Skeletal muscle tissue (tissue), 3 donors: ENCODE measurements at regions not wholly inside any gene's neighbourhood (a gene's known extent, or its start where the extent isn't known, plus 50 kb on each side); places are given as distances from the start of the nearest gene placed in this dataset.

Experiments used
- H3K27ac ChIP-seq: one replicate; pipeline ENCODE4 v1.7.0; 2013; ENCODE audit warnings: mild to moderate bottlenecking, low read depth, low read length, inconsistent platforms
- H3K27me3 ChIP-seq, 3 donors: one replicate each; pipeline ENCODE4 v1.7.0; 2013; ENCODE audit warnings: low read length in 3 of 3; ENCODE audit not compliant: control insufficient read depth in 3 of 3, insufficient read depth in 3 of 3
- H3K36me3 ChIP-seq, 3 donors: one replicate each; pipeline ENCODE4 v1.7.0; 2013; ENCODE audit warnings: low read length in 3 of 3; ENCODE audit not compliant: control insufficient read depth in 3 of 3, insufficient read depth in 3 of 3
- H3K4me1 ChIP-seq, 3 donors: one replicate each; pipeline ENCODE4 v1.7.0; 2013; ENCODE audit warnings: low read length in 3 of 3, mild to moderate bottlenecking in 3 of 3; ENCODE audit not compliant: control insufficient read depth in 3 of 3, insufficient read depth in 3 of 3
- H3K4me3 ChIP-seq, 3 donors: one replicate each; pipeline ENCODE4 v1.7.0; 2013; ENCODE audit warnings: low read length in 3 of 3
- H3K9ac ChIP-seq, 3 donors: one replicate each; pipeline ENCODE4 v1.7.0; 2013; ENCODE audit warnings: low read length in 3 of 3, mild to moderate bottlenecking in 3 of 3, moderate library complexity in 2 of 3, low read depth in 1 of 3
- H3K9me3 ChIP-seq, 3 donors: one replicate each; pipeline ENCODE4 v1.7.0; 2013; ENCODE audit warnings: low read length in 3 of 3; ENCODE audit not compliant: control insufficient read depth in 3 of 3
- donor health status: Osteomylitis.

DNA sequence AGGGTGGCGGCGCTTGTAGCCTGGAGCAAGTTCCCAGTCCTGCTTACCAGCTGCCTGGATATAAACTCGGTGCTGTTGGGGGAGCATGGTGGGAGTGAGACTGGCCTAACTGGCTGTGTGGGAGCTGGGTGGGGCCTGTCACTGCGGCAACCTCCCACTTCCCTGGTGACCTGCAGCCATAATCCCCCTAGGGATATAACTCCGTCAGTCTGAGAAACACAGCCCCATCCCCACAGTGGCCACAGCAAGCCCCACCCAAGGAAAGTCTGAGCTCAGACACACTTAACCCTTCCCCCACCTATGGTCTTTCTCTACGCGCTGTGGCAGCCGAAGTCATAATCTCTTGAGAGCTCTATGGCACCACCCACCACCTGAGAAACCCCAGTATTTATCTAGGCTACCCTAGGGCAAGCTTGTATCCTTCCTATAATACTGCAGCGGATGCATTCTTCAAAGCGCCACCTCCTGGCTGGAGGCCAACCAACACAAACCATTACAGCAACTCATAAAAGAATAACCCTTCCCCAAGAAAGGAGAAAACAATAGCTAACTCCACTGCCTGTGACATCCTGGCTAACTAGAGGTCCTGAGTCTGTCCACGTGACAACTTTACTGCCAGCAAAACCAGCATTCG is 57.4 kb downstream of the ZNF648 start:
- Histone ChIP-seq H3K9me3 (peaks cover 0 to 2% (median 0%) of the 10 kb centered on the region in 3 donors), H3K9ac (no peak overlapping the region), H3K27me3 (peaks cover 0 to 7% (median 3%) of the 10 kb centered on the region in 3 donors), H3K4me3 (no peak overlapping the region), H3K27ac (peak overlapping the region; percentile 44), H3K36me3 (no peaks in the 10 kb centered on the region), H3K4me1 (peaks cover 0 to 6% (median 0%) of the 10 kb centered on the region in 3 donors)

DNA sequence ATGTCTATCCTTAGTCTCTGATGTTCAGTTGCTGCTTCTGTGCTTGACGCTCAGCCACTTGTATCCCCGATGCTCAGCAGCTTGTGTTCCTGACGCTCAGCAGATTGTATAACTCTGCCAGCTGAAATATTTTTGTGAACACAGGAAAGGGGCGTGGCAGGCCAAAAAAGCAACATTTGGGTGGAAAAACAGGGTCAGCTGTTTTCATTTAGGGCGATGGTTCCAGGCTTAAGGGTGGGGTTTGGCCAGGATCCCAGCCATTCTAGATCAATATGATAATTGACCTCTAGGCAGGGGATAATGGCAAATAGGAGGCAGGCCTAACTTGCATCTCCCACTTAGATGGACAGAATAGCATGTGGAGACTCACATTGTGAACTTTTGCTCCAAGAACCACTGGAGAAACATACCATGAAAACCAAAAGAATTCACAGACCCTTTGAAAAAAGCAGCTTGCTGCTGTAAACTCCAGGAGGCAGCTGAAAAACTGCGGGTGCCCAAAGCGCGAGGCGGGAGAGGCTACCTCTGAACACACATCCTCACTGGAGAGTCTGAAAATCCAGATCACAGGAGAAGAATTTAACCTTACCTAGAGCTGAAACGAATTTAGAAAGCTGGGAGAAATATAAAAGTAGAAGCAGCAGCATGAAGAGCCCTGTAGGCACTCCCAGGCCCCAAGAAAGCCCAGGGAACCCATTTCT is 58.3 kb downstream of the ZNF648 start:
- Histone ChIP-seq H3K27me3 (peaks cover 0 to 7% (median 3%) of the 10 kb centered on the region in 3 donors), H3K27ac (no peak overlapping the region), H3K36me3 (no peaks in the 10 kb centered on the region), H3K4me1 (peaks cover 0 to 6% (median 0%) of the 10 kb centered on the region in 3 donors), H3K9me3 (peaks cover 0 to 2% (median 0%) of the 10 kb centered on the region in 3 donors), H3K9ac (peak overlapping the region in 1 of 3 donors; percentile 16), H3K4me3 (no peak overlapping the region)

DNA sequence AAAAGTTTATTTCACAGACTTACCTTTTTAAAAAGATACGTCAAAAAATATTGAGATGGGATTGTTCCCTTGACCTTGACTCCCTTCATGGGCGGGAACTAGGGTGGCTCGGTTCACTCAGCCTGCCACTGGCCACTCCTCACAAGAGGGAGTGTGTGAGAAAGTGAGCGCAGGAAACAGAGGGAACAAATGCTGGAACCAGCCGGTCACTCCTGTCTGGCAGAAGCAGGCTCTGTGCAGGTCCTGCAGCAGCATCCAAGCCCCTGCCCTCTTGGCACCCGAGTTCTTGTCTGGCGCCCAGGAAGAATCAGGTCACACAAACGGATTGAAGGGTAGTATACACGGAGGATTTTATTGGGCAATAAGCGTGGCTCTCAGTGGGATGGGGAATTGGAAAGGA is 58.9 kb downstream of the ZNF648 start:
- Histone ChIP-seq H3K9me3 (peaks cover 0 to 2% (median 0%) of the 10 kb centered on the region in 3 donors), H3K4me1 (peaks cover 0 to 6% (median 0%) of the 10 kb centered on the region in 3 donors), H3K9ac (peak overlapping the region in 1 of 3 donors; percentile 16), H3K27ac (no peak overlapping the region), H3K36me3 (no peaks in the 10 kb centered on the region), H3K4me3 (no peak overlapping the region), H3K27me3 (peaks cover 0 to 7% (median 3%) of the 10 kb centered on the region in 3 donors)

DNA sequence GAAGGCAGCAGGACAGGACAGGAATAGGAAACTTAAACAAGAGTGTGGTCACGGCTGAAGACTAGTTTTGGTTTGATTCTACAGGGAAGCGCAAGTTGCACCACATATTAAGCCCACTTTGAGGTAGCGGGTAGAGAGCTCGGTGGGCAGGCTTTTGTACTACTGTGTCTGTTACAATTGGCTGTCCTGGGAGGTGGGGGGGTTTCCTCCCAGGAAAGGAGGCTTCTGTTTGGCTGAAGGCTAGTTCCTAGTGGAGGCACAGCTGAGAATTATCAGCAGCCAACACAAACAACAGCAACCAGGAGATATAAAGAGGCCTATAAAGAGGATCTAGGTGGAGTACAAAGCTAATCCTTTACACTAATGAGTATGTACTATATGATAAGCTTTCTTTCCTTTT is 62.7 kb downstream of the ZNF648 start:
- Histone ChIP-seq H3K4me1 (peaks cover 0 to 6% (median 0%) of the 10 kb centered on the region in 3 donors), H3K36me3 (no peaks in the 10 kb centered on the region), H3K9ac (no peak overlapping the region), H3K4me3 (no peak overlapping the region), H3K27ac (no peak overlapping the region), H3K27me3 (peaks cover 0 to 7% (median 3%) of the 10 kb centered on the region in 3 donors), H3K9me3 (peaks cover 0 to under 1% (median 0%) of the 10 kb centered on the region in 3 donors)

DNA sequence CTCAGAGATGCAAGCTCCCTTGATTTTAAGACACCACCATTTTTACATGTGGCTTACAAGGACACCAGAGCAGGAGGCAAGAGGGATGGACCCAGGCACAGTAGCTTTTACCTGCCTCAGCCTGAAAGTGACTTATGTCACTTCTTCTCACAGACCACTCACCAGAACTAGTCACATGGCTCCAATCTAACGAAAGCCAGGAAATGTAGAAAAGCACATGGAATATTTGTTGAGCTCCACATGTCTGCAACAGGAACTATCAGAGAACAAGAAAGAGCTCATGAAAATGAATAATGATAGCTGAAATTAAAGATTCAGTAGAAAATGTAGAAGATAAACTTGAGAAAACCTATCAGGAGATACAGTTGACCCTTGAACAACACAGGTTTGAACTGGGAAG is 69.4 kb downstream of the ZNF648 start:
- Histone ChIP-seq H3K27me3 (peaks cover 0 to under 1% (median 0%) of the 10 kb centered on the region in 3 donors), H3K9ac (no peak overlapping the region), H3K27ac (no peak overlapping the region), H3K4me3 (no peak overlapping the region), H3K36me3 (no peaks in the 10 kb centered on the region), H3K4me1 (no peaks in the 10 kb centered on the region), H3K9me3 (no peaks in the 10 kb centered on the region)

DNA sequence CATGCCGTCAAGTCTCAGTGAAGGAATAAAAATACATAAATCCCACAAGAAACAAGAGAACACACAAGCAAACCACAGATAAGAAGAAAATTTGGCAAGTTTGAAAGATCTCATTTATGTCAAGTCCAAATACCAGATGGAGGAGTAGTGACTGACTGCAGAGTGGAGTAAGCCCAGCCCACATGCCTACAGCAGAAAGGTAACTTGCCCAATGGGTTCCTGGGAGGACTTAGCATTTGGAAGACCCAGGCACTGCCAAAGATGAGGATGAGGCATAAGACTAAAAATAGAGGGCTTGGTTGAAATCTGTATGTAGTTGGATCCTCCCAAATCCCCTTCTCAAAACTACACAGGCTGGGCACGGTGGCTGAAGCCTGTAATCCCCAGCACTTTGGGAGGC is 70.8 kb downstream of the ZNF648 start:
- Histone ChIP-seq H3K9me3 (no peaks in the 10 kb centered on the region), H3K4me1 (no peaks in the 10 kb centered on the region), H3K36me3 (no peaks in the 10 kb centered on the region), H3K27ac (no peak overlapping the region), H3K27me3 (peaks cover 0 to 2% (median 0%) of the 10 kb centered on the region in 3 donors), H3K4me3 (no peak overlapping the region), H3K9ac (no peak overlapping the region)

DNA sequence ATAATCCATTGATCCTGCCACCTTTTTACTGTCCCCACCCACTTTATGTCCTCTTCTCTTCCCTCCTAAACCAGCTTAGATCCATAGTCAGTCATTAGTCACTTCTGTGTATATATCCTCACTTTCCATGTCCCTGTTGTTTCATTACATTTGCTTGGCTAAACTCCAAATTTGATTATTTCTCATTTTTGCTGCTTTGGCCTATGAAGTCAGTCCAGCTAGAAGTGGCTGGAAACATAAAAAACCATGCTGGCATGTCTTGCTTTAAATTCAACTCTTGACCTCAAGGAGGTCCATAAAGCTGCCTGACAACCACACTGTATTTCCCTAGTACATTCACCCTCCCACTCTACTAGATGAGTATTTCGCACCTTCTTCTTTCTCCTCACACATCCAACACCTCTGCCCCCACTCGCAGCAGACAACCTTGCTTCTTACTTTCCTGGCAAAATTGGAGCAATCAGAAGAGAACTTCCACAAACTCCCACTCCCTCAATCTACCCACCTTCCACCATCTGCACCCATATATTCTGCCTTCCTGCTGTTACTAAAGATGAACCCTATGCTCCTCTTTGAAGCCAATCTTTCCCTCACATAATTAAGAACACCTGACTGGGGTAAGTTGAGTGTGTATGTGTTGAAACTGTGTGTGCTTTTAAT is 72.1 kb downstream of the ZNF648 start:
- Histone ChIP-seq H3K9me3 (no peaks in the 10 kb centered on the region), H3K27ac (no peak overlapping the region), H3K9ac (no peak overlapping the region), H3K4me3 (no peak overlapping the region), H3K4me1 (no peaks in the 10 kb centered on the region), H3K27me3 (peaks cover 0 to 2% (median 0%) of the 10 kb centered on the region in 3 donors), H3K36me3 (no peaks in the 10 kb centered on the region)

DNA sequence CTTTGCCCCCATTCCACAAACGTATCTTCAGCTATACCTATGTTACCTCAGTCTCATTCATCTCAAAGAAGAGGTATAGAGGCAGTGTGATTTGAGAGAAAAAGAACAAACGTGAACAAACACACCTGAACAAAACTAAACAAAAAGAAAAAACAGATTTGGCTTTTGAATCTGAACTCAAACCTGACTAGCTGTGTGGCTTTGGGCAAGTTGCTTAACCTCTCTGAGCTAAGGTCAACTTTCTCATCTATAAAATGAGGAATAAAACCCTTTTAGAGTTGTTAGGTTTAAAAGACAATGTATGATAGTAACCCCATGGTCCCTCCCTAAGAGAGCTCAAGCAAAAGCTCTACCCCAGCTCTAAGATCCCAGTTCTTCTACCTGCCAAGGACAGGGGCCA is 73.5 kb downstream of the ZNF648 start:
- H3K4me1 ChIP-seq, result no peaks in the 10 kb centered on the region
- no peak overlapping the region for H3K27ac ChIP-seq
- H3K9ac ChIP-seq, result no peak overlapping the region
- no peaks in the 10 kb centered on the region for H3K9me3 ChIP-seq
- no peaks in the 10 kb centered on the region for H3K36me3 ChIP-seq
- H3K4me3 ChIP-seq, result no peak overlapping the region
- peaks cover 0 to 2% (median 0%) of the 10 kb centered on the region in 3 donors for H3K27me3 ChIP-seq

DNA sequence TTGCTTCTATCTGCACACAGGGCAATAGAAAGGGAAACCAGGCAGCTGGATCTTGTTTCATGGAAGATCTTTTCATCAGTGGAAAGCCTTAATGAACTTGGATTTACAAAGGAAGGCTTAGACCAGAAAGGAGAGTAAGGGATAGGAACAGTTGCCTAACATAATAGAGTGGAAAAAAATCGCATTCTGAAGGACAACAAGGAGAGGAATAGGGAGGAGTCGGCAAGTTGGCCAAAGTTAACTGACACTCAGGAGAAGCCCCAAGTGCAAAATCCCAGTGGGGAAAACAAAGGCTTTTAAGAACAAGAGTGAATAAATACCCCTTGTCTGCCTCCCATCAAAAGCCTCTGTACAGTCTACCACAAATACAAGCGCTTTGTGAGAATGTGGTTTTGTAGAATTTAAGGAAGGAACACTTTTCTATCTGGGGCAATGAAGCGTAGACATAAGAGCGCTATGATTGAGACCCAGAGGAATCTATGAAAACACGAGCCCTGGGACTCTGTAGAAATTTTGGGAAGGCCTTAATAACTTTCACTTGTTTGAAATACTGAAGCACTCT is 74.1 kb downstream of the ZNF648 start:
- no peaks in the 10 kb centered on the region for H3K4me1 ChIP-seq
- H3K36me3 ChIP-seq, result no peaks in the 10 kb centered on the region
- peaks cover 0 to 2% (median 0%) of the 10 kb centered on the region in 3 donors for H3K27me3 ChIP-seq
- H3K9ac ChIP-seq, result no peak overlapping the region
- no peak overlapping the region for H3K4me3 ChIP-seq
- H3K9me3 ChIP-seq, result no peaks in the 10 kb centered on the region
- H3K27ac ChIP-seq, result no peak overlapping the region
